Peyer's patch (tissue), 4 donors: ENCODE measurements at regions not wholly inside any gene's neighbourhood (a gene's known extent, or its start where the extent isn't known, plus 50 kb on each side); places are given as distances from the start of the nearest gene placed in this dataset.

Source experiments
- DNase-seq, 3 donors: peaks; one replicate each; pipeline ENCODE4 v3.0.0-alpha.2; 2017 to 2019
- H3K27ac ChIP-seq, 4 donors: fragments of 200-600 bp; sonication (generic); one replicate each; pipeline ENCODE4 v1.5.1; 2016 to 2019
- H3K27me3 ChIP-seq, 2 donors: fragments of 200-600 bp; sonication (generic); one replicate each; pipeline ENCODE4 v1.5.1; 2019
- H3K36me3 ChIP-seq, 3 donors: fragments of 200-600 bp; sonication (generic); one replicate each; pipeline ENCODE4 v1.5.1; 2016 to 2019
- H3K4me1 ChIP-seq, 4 donors: fragments of 200-600 bp; sonication (generic); one replicate each; pipeline ENCODE4 v1.5.1; 2016 to 2019
- H3K4me3 ChIP-seq, 4 donors: fragments of 200-600 bp; sonication (generic); 1 replicate in 3 of 4; 2 replicates in 1 of 4; pipeline ENCODE4 v1.5.1; 2016 to 2019; ENCODE audit warnings: mild to moderate bottlenecking in 1 of 4
- H3K9me3 ChIP-seq, 4 donors: fragments of 200-600 bp; sonication (generic); one replicate each; pipeline ENCODE4 v1.5.1; 2016 to 2019; ENCODE audit warnings: mild to moderate bottlenecking in 1 of 4
- POLR2A ChIP-seq, 2 donors: fragments of 450-650 bp; IDR thresholded peaks; one replicate each; pipeline ENCODE4 v1.5.1; 2017; ENCODE audit warnings: antibody characterized with exemption in 2 of 2, mild to moderate bottlenecking in 2 of 2, moderate library complexity in 2 of 2
- TF ChIP-seq, protein P1 (sequence below), 6 experiments: fragments of 450-650 bp in 4 of 6; fragments of 200-600 bp in 2 of 6; sonication (generic) in 1 of 6; IDR thresholded peaks; one replicate each; pipeline ENCODE4 v1.5.1; 2017 to 2019; ENCODE audit warnings: antibody characterized with exemption in 6 of 6, mild to moderate bottlenecking in 3 of 6, moderate library complexity in 1 of 6

- TF ChIP-seq POLR2A (IDR thresholded peaks at IDR 0.05): no peak
- TF ChIP-seq, protein P1, sequence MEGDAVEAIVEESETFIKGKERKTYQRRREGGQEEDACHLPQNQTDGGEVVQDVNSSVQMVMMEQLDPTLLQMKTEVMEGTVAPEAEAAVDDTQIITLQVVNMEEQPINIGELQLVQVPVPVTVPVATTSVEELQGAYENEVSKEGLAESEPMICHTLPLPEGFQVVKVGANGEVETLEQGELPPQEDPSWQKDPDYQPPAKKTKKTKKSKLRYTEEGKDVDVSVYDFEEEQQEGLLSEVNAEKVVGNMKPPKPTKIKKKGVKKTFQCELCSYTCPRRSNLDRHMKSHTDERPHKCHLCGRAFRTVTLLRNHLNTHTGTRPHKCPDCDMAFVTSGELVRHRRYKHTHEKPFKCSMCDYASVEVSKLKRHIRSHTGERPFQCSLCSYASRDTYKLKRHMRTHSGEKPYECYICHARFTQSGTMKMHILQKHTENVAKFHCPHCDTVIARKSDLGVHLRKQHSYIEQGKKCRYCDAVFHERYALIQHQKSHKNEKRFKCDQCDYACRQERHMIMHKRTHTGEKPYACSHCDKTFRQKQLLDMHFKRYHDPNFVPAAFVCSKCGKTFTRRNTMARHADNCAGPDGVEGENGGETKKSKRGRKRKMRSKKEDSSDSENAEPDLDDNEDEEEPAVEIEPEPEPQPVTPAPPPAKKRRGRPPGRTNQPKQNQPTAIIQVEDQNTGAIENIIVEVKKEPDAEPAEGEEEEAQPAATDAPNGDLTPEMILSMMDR (IDR thresholded peaks at IDR 0.05): no peak
- no peaks in the 10 kb centered on the region for H3K27me3 ChIP-seq
- DNase-seq: no peak
- peak overlapping the region in 2 of 4 donors; percentile 19 to 46 for H3K27ac ChIP-seq
- H3K4me3 ChIP-seq: no peak overlapping the region
- no peaks in the 10 kb centered on the region for H3K9me3 ChIP-seq
- no peaks in the 10 kb centered on the region for H3K4me1 ChIP-seq
- H3K36me3 ChIP-seq: no peaks in the 10 kb centered on the region
These were observed 164.6 kb upstream of the CDYL start for GRCh38 chr6:4611429-4612129.

DNA sequence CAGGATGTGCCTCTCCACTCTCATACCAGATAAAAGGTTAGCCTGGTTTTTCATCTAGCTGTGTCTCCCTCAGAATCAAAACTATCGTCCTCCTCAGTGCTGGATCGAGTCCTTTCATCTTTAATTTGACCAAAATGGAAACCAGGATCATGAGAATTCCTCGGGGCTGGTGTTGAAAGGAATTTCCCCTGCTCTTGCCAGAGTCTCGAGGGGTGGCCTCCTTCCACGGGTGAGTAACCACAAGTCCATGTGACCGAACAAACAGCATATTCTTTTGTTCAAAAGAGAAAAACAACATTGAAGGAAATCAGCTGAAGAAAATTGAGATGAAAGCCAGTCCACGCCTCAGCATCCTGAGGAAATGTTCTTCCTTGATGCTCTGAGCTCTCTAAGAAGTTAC lies 165.9 kb upstream of the CDYL start:
- TF ChIP-seq, protein P1 (IDR thresholded peaks at IDR 0.05): no peak
- TF ChIP-seq POLR2A (IDR thresholded peaks at IDR 0.05): no peak
- Histone ChIP-seq H3K27ac (peak overlapping the region in 1 of 4 donors; percentile 12), H3K36me3 (no peaks in the 10 kb centered on the region), H3K4me1 (no peaks in the 10 kb centered on the region), H3K27me3 (no peaks in the 10 kb centered on the region), H3K4me3 (no peak overlapping the region), H3K9me3 (no peaks in the 10 kb centered on the region)
- peak in 1 of 3 donors; percentile 61 for DNase-seq

DNA sequence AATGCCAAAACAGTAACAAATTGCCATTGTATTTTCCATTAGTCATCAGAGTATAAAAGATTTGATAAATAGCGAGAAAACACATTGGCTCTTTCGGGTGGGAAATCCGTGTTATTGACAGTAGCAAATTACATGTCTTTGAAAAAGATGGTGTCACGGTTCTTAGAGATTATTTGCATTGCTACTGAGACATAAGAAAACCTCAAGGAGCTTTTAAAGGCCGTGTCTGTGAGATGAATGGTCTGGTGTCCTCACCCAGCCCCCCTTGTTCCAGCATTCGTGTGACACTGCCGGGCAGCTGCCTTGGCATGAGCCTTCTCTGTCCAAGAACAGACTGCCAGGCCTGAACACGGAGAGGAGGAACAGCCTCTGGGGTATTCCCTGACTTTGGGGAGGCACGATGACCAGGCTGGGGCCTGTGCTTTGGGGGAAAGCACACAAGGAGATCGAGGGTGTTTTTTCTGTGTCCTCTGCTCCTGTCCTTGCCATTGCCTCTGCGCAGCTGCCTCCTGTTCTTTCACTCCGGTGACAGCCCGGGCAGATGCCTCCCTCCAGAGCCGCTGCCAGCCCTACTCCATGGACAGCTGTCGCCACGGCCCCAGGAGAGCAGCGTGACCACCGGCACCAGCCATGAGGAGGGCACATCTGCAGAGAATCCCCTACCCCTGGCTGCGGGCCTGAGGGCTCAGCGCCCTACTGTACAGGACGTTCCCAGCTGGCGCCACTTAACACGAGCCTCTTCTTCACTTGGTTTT lies 167.7 kb upstream of the CDYL start:
- no peaks in the 10 kb centered on the region for H3K4me1 ChIP-seq
- TF ChIP-seq, protein P1 (IDR thresholded peaks at IDR 0.05): no peak
- TF ChIP-seq POLR2A (IDR thresholded peaks at IDR 0.05): no peak
- no peaks in the 10 kb centered on the region for H3K27me3 ChIP-seq
- H3K27ac ChIP-seq: no peak overlapping the region
- H3K36me3 ChIP-seq: no peaks in the 10 kb centered on the region
- DNase-seq: no peak
- no peaks in the 10 kb centered on the region for H3K9me3 ChIP-seq
- H3K4me3 ChIP-seq: no peak overlapping the region

- Histone ChIP-seq H3K4me1 (no peaks in the 10 kb centered on the region), H3K36me3 (no peaks in the 10 kb centered on the region), H3K27ac (no peak overlapping the region), H3K27me3 (no peaks in the 10 kb centered on the region), H3K4me3 (no peak overlapping the region), H3K9me3 (no peaks in the 10 kb centered on the region)
- no peak for DNase-seq
- no peak for TF ChIP-seq POLR2A (IDR thresholded peaks at IDR 0.05)
- TF ChIP-seq, protein P1 (IDR thresholded peaks at IDR 0.05): no peak
These were observed 168.4 kb upstream of the CDYL start for GRCh38 chr6:4607793-4608192.

DNA sequence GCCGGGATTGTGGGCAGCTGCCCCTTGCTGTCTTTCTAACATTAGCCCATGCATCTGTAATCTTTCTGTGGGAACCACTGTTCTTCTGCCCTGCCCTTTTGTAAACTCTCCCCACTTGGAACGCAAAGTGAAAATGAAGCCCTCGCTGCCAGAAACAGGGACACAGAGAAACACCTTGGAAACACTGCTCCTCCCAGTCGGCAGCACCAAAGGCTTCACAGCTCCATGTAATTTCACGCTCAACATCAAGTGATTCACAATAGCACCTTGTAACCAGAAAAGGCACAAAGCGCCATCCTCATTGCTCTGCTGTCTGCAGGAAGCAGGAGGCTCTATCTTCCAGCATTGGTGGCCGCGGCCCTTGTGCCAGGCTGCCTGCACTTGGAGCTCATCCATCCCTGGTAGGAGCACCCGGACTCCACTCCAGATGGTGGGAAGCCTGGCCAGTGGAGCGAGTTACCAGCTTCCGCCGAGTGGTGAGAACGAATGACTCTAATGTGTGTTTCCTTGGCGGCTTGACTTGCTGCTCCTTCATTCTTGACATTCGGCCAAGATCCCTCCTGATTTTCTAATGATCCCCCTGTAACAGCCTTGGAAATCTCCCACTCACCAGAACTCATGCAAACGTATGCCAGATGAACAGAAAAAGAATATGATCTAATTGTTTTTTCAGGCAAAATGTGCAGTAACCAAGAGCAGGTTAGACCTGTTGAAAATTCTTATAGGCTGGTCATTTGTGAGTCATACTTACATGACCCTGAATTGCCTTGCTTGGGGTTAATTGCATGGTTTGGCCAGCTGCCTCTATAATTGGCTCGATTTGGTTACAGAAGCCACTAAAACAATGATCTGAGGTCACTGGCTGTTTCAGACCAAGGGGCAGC lies 169.1 kb upstream of the CDYL start:
- TF ChIP-seq POLR2A (IDR thresholded peaks at IDR 0.05): no peak
- TF ChIP-seq, protein P1 (IDR thresholded peaks at IDR 0.05): no peak
- no peak overlapping the region for H3K4me3 ChIP-seq
- DNase-seq: no peak
- no peaks in the 10 kb centered on the region for H3K4me1 ChIP-seq
- H3K36me3 ChIP-seq: no peaks in the 10 kb centered on the region
- H3K27me3 ChIP-seq: no peaks in the 10 kb centered on the region
- no peak overlapping the region for H3K27ac ChIP-seq
- no peaks in the 10 kb centered on the region for H3K9me3 ChIP-seq
